ENCODE measurements at regions not wholly inside any gene's neighbourhood (a gene's known extent, or its start where the extent isn't known, plus 50 kb on each side); places are given as distances from the start of the nearest gene placed in this dataset.
"Not testable (repeated sequence)": the region's sequence is repeated elsewhere in the genome, so short reads cannot be mapped to it uniquely, and the experiment has no call there.

DNA sequence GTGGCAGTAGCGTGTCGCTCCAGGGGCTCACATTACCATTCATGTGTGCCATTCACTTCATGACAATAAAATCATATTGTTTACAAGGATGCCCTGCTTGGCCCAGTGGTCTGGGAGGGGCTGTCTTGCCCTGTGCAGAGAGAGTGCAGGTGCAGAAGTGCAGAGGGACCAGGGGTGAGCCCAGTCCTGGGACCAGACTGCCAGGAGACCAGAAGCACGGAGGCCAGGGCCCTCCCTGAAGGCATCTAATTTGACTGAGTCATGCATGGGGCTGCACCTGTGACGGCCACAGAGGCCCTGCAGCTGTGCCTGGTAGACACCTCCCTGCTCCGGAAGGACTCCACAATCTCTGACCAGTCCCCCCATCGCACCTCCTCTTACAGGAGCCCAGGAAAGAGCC lies 164.4 kb upstream of the FOXD4L5 start:
- no peaks in the 10 kb centered on the region for H3K27me3 ChIP-seq (ENCODE audit: control insufficient read depth, insufficient read depth, low read length)
- no peak overlapping the region for H3K4me3 ChIP-seq (ENCODE audit: low read depth, low read length)
- no peaks in the 10 kb centered on the region for H3K36me3 ChIP-seq (ENCODE audit: control insufficient read depth, insufficient read depth, low read length)
- TF ChIP-seq, protein P1, sequence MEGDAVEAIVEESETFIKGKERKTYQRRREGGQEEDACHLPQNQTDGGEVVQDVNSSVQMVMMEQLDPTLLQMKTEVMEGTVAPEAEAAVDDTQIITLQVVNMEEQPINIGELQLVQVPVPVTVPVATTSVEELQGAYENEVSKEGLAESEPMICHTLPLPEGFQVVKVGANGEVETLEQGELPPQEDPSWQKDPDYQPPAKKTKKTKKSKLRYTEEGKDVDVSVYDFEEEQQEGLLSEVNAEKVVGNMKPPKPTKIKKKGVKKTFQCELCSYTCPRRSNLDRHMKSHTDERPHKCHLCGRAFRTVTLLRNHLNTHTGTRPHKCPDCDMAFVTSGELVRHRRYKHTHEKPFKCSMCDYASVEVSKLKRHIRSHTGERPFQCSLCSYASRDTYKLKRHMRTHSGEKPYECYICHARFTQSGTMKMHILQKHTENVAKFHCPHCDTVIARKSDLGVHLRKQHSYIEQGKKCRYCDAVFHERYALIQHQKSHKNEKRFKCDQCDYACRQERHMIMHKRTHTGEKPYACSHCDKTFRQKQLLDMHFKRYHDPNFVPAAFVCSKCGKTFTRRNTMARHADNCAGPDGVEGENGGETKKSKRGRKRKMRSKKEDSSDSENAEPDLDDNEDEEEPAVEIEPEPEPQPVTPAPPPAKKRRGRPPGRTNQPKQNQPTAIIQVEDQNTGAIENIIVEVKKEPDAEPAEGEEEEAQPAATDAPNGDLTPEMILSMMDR (IDR thresholded peaks at IDR 0.05; ENCODE audit: insufficient read depth, low read length, poor library complexity, severe bottlenecking): no peak
- no peak for DNase-seq (ENCODE audit: low read depth)

DNA sequence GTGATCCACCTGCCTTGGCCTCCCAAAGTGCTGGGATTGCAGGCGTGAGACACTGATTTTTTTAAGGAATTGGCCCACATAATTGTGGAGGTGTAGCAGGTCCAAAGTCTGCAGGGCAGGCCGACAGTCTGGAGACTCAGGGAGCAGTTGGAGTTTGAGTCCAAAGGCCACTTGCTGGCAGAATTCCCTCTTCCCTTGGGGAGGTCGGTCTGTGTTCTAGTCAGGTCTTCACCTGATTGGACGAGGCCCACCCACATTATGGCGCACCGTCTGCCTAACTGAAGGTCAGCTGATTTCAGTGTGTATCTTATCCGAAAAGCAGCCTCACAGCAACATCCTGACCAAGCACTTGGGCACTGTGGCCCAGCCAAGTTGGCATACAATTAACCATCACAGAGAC lies 162.1 kb upstream of the FOXD4L5 start:
- H3K4me3 ChIP-seq (ENCODE audit: low read depth, low read length); DNase-seq (ENCODE audit: low read depth); H3K36me3 ChIP-seq (ENCODE audit: control insufficient read depth, insufficient read depth, low read length); H3K27me3 ChIP-seq (ENCODE audit: control insufficient read depth, insufficient read depth, low read length): not testable (repeated sequence)

DNA sequence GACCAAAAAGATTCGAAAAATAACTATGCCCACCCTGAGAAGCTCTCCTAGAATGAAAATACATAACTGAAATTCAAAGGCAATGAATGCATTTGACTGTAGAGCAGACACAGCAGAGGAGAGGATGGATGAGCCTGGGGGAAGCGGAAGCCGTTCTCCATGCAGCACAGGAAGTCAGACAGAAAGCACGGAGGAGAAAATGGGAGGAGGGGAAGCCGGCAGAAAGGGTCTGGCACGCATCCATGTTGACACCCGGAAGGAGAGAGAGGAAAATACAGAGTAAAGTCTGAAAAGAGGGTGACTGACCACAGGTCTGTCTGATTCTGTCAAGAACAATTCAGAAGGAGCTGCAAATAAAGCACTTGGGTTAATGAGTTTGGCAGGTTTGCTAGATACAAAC lies 161.0 kb upstream of the FOXD4L5 start:
- not testable (repeated sequence) for H3K4me3 ChIP-seq (ENCODE audit: low read depth, low read length); H3K36me3 ChIP-seq (ENCODE audit: control insufficient read depth, insufficient read depth, low read length); DNase-seq (ENCODE audit: low read depth); H3K27me3 ChIP-seq (ENCODE audit: control insufficient read depth, insufficient read depth, low read length)

DNA sequence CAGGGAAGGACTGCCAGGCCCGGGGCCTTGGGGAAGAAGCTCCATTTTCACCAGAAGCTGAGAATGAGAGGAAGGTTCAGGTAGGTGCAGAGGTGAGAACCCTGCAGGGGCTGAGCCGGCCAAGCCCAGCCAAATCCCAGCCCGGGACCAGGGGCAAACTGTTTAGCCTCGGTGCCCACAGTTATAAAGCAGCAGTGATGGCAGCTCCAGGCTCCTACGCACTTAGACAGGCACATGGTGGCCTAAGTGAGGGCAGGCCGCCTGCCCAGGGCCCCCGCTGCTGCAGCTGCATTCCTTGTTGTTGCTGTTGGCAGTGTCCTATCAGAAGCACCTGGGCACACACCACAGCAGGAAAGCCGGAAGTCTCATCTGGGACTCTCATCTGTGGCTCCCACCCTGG lies 159.9 kb upstream of the FOXD4L5 start:
- no peak for DNase-seq (ENCODE audit: low read depth)
- Histone ChIP-seq H3K4me3 (ENCODE audit: low read depth, low read length) (no peak overlapping the region), H3K27me3 (ENCODE audit: control insufficient read depth, insufficient read depth, low read length) (no peaks in the 10 kb centered on the region), H3K36me3 (ENCODE audit: control insufficient read depth, insufficient read depth, low read length) (no peaks in the 10 kb centered on the region)
- TF ChIP-seq, protein P1 (IDR thresholded peaks at IDR 0.05; ENCODE audit: insufficient read depth, low read length, poor library complexity, severe bottlenecking): no peak

DNA sequence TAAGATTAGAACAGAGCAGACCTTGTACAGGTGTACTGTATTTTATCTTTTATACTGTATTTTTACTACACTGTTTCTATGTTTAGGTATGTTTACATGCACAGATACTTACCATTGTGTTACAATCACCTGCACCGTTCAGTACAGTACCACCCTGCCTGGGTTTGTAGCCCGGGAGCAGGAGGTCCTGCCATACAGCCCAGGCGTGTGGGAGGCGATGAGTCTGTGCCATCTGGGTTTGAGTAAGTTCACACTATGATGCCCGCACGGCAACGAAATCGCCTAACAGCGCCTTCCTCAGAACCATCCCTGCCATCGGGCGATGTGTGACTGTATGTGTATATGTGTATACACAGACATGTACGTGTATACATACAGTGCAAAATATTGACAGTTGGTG lies 157.1 kb upstream of the FOXD4L5 start:
- not testable (repeated sequence) for H3K36me3 ChIP-seq (ENCODE audit: control insufficient read depth, insufficient read depth, low read length); H3K27me3 ChIP-seq (ENCODE audit: control insufficient read depth, insufficient read depth, low read length); H3K4me3 ChIP-seq (ENCODE audit: low read depth, low read length); DNase-seq (ENCODE audit: low read depth)

DNA sequence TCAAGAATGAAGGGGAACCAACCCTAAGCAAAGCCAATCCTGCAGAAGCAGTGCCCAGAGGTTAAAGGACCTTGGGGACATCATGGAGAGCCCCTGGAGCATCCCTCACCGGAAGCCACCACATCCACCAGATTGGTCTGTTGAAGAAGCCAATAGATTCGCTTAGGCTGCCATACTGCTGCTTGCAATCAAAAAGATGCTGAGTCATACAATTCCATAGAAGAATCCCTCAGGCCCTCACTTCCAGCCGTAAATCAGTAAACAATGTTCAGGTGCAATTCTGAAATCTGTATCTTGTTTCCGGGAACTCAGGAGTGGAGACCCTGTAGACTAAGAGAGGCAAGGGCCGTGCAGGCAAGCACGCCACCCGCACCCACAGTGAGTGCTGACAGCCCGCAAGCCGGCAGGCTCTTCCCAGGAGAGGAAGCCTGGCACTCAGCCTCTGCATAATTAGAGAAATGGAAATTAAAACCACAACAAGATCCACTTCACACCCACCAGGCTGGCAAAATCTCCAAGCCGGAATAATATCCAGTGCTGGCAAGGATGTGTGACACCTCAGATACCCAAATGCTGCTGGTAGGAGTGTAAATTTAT lies 156.4 kb upstream of the FOXD4L5 start:
- not testable (repeated sequence) for H3K4me3 ChIP-seq (ENCODE audit: low read depth, low read length); H3K27me3 ChIP-seq (ENCODE audit: control insufficient read depth, insufficient read depth, low read length); DNase-seq (ENCODE audit: low read depth); H3K36me3 ChIP-seq (ENCODE audit: control insufficient read depth, insufficient read depth, low read length)

DNA sequence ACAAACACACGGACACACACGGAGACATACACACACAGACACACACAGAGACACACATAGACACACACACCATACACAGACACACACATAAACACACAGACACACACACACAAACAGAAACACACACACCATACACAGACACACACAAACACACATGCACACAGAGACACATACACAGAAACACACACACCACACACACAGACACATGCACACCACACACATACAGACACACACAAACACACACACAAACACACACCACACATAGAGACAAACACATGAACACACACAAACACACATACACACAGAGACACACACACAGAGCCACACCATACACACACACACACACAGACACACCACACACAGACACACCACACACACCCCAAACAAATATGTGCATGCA lies 152.7 kb upstream of the FOXD4L5 start:
- H3K4me3 ChIP-seq (ENCODE audit: low read depth, low read length): no peak overlapping the region
- DNase-seq (ENCODE audit: low read depth): no peak
- TF ChIP-seq, protein P1 (IDR thresholded peaks at IDR 0.05; ENCODE audit: insufficient read depth, low read length, poor library complexity, severe bottlenecking): no peak

DNA sequence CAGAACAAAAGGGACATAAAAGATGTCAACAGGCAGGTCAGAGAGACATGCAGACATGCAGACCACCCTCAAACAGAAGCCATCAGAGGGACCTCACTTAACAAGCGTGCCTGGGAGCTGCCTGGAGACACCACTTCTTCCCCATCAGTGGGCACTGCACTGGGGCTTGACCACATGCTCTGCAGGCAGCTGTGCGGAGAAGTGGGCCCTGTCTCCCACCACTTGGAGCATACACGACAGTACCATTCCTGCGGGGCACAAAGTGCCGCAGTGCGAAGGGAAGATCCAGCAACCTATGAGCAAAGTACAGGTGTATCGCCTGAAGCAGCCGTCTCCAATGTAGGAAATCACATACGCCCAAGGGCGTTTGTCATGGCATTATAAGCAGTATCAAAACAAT lies 150.5 kb upstream of the FOXD4L5 start:
- Histone ChIP-seq H3K4me3 (ENCODE audit: low read depth, low read length) (no peak overlapping the region), H3K27me3 (ENCODE audit: control insufficient read depth, insufficient read depth, low read length) (no peaks in the 10 kb centered on the region), H3K36me3 (ENCODE audit: control insufficient read depth, insufficient read depth, low read length) (no peaks in the 10 kb centered on the region)
- no peak for DNase-seq (ENCODE audit: low read depth)
- TF ChIP-seq, protein P1 (IDR thresholded peaks at IDR 0.05; ENCODE audit: insufficient read depth, low read length, poor library complexity, severe bottlenecking): no peak

More for the DNA sequence above, 152.7 kb upstream of the FOXD4L5 start:
- Histone ChIP-seq H3K36me3 (ENCODE audit: control insufficient read depth, insufficient read depth, low read length) (no peaks in the 10 kb centered on the region), H3K27me3 (ENCODE audit: control insufficient read depth, insufficient read depth, low read length) (no peaks in the 10 kb centered on the region)
